OCI-LY7 (cell line): ENCODE measurements at regions not wholly inside any gene's neighbourhood (a gene's known extent, or its start where the extent isn't known, plus 50 kb on each side); places are given as distances from the start of the nearest gene placed in this dataset.
"Not testable (repeated sequence)": the region's sequence is repeated elsewhere in the genome, so short reads cannot be mapped to it uniquely, and the experiment has no call there.

Source experiments
- BruUV-seq: library from RNA; stranded (reverse); fragments of 400-500 nt; replicated peaks from 2 replicates; lab custom pipeline; 2021; lab: Mats Ljungman, UMichigan
- CTCF ChIA-PET: fragments of 300-600 bp; sonication (Branson Sonifier 250); formaldehyde crosslinking; loops from one replicate; lab custom pipeline; 2022; ENCODE audit warnings: antibody characterized with exemption; ENCODE audit not compliant: unreplicated experiment; lab: Charles Lee
- POLR2A ChIA-PET: fragments of 300-600 bp; sonication (Branson Sonifier 250); formaldehyde crosslinking; loops from one replicate; lab custom pipeline; 2022; ENCODE audit warnings: antibody characterized with exemption; lab: Charles Lee
- DNase-seq: peaks from one replicate; pipeline ENCODE4 v3.0.0-alpha.2; 2015; ENCODE audit warnings: low spot score
- H2AFZ ChIP-seq: fragments of 200-600 bp; sonication (generic), shearing (Covaris generic); 2 replicates; pipeline ENCODE4 v1.6.1; 2014; ENCODE audit warnings: mild to moderate bottlenecking, antibody characterized with exemption, low read length, moderate library complexity
- H3K27ac ChIP-seq: fragments of 200-600 bp; sonication (generic); 2 replicates; pipeline ENCODE4 v1.5.1; 2014; ENCODE audit warnings: mixed run types, low read depth, mild to moderate bottlenecking, moderate library complexity, low read length, inconsistent platforms; ENCODE audit not compliant: poor library complexity, severe bottlenecking
- H3K36me3 ChIP-seq: fragments of 200-600 bp; sonication (generic); 2 replicates; pipeline ENCODE4 v1.6.1; 2014; ENCODE audit warnings: mild to moderate bottlenecking, antibody characterized with exemption, low read length, moderate library complexity, mixed read lengths; ENCODE audit not compliant: insufficient read depth
- H3K4me1 ChIP-seq: fragments of 200-600 bp; sonication (generic); 2 replicates; pipeline ENCODE4 v1.5.1; 2014; ENCODE audit warnings: mild to moderate bottlenecking, low read length; ENCODE audit not compliant: insufficient read depth, poor library complexity, severe bottlenecking
- H3K4me2 ChIP-seq: fragments of 200-600 bp; sonication (generic); 2 replicates; pipeline ENCODE4 v1.6.1; 2014; ENCODE audit warnings: mild to moderate bottlenecking, low read length
- H3K4me3 ChIP-seq: fragments of 200-600 bp; sonication (generic); 2 replicates; pipeline ENCODE4 v1.5.1; 2014; ENCODE audit warnings: mild to moderate bottlenecking, low read depth, low read length; ENCODE audit not compliant: poor library complexity, severe bottlenecking
- H3K79me2 ChIP-seq: fragments of 200-600 bp; sonication (generic); 2 replicates; pipeline ENCODE4 v1.6.1; 2016; ENCODE audit warnings: low read depth, mild to moderate bottlenecking, low read length, moderate library complexity, mixed read lengths; ENCODE audit not compliant: insufficient read depth
- H3K9me2 ChIP-seq: fragments of 200-600 bp; sonication (generic); 2 replicates; pipeline ENCODE4 v1.6.1; 2016; ENCODE audit warnings: mild to moderate bottlenecking, low read length, mixed read lengths; ENCODE audit not compliant: insufficient read depth
- H3K9me3 ChIP-seq: fragments of 200-600 bp; sonication (generic); 2 replicates; pipeline ENCODE4 v1.6.1; 2014; ENCODE audit warnings: mild to moderate bottlenecking, mixed run types, low read length, mixed read lengths
- H4K20me1 ChIP-seq: fragments of 200-600 bp; sonication (generic); 2 replicates; pipeline ENCODE4 v1.6.1; 2014; ENCODE audit warnings: mild to moderate bottlenecking, antibody characterized with exemption, low read length, moderate library complexity, mixed read lengths; ENCODE audit not compliant: insufficient read depth
- CTCF ChIP-seq: fragments of 200-600 bp; sonication (generic); conservative IDR thresholded peaks from 2 replicates; pipeline ENCODE4 v1.5.1; 2014; ENCODE audit warnings: mild to moderate bottlenecking, antibody characterized with exemption, low read length, moderate library complexity, mixed read lengths
- EZH2phosphoT487 ChIP-seq: fragments of 200-600 bp; sonication (generic); IDR thresholded peaks from 2 replicates; pipeline ENCODE4 v1.6.1; 2018; ENCODE audit warnings: low read depth, borderline replicate concordance, mild to moderate bottlenecking, mixed run types, antibody characterized with exemption, low read length, moderate library complexity, mixed read lengths
- intact Hi-C: fragments of 100-400 bp; cut with micrococcal nuclease; formaldehyde crosslinking; loops from one replicate; pipeline ENCODE4 v1.10.0; 2022; ENCODE audit not compliant: unreplicated experiment

- no peak overlapping the region for H2AFZ ChIP-seq
- no TSS peak for BruUV-seq
- ChIA-PET CTCF (no interaction called here), POLR2A (interaction anchor here (0.5 to 0.7 kb wide), 4 partner anchors 195 to 611 kb away, joined by 3 to 4 read pairs (median 4); no protein-coding TSS in a partner anchor)
- no peak overlapping the region for H3K4me3 ChIP-seq
- intact Hi-C loops: no loop called here
- 0 out of 2 replicates have a peak, but pooled peaks cover 4% of the 10 kb centered on the region for H3K9me3 ChIP-seq
- no peak overlapping the region for H3K27ac ChIP-seq
- H3K4me2 ChIP-seq: no peak overlapping the region
- DNase-seq: no peak
- no peaks in the 10 kb centered on the region for H4K20me1 ChIP-seq
- no peaks in the 10 kb centered on the region for H3K79me2 ChIP-seq
- no peaks in the 10 kb centered on the region for H3K9me2 ChIP-seq
- TF ChIP-seq EZH2phosphoT487: no peak
- TF ChIP-seq CTCF: no peak
- H3K36me3 ChIP-seq: no peaks in the 10 kb centered on the region
- no peaks in the 10 kb centered on the region for H3K4me1 ChIP-seq
Observed at GRCh38 chr13:66237411-66238062, 992.6 kb downstream of the PCDH9 start.

- CTCF ChIA-PET: no interaction called here
- Histone ChIP-seq H3K36me3 (no peaks in the 10 kb centered on the region), H3K4me1 (no peaks in the 10 kb centered on the region), H4K20me1 (no peaks in the 10 kb centered on the region), H3K4me3 (no peak overlapping the region), H3K79me2 (no peaks in the 10 kb centered on the region), H3K9me3 (0 out of 2 replicates have a peak, but pooled peaks cover 4% of the 10 kb centered on the region), H3K4me2 (no peak overlapping the region), H3K9me2 (no peaks in the 10 kb centered on the region), H3K27ac (no peak overlapping the region), H2AFZ (no peak overlapping the region)
- no TSS peak for BruUV-seq
- no peak for DNase-seq
- TF ChIP-seq EZH2phosphoT487: no peak
- TF ChIP-seq CTCF: no peak
- intact Hi-C loops: no loop called here
- POLR2A ChIA-PET: interaction anchor here (0.6 kb wide), 1 partner anchor 273 kb away, joined by 3 read pairs; no protein-coding TSS in a partner anchor
Observed at GRCh38 chr13:66234159-66234558, 996.0 kb downstream of the PCDH9 start.

- H3K9me2 ChIP-seq, H3K4me2 ChIP-seq, H4K20me1 ChIP-seq, POLR2A ChIA-PET, H3K27ac ChIP-seq, DNase-seq, H3K9me3 ChIP-seq, intact Hi-C loops, H3K4me1 ChIP-seq, H2AFZ ChIP-seq, BruUV-seq, H3K4me3 ChIP-seq, H3K36me3 ChIP-seq, CTCF ChIA-PET, H3K79me2 ChIP-seq: not testable (repeated sequence)
Observed at GRCh38 chr13:66231958-66232357, 998.2 kb downstream of the PCDH9 start.
